AG09319 (cell line): ENCODE measurements at regions not wholly inside any gene's neighbourhood (a gene's known extent, or its start where the extent isn't known, plus 50 kb on each side); places are given as distances from the start of the nearest gene placed in this dataset.

ENCODE experiments used
- DNase-seq: peaks from one replicate; pipeline ENCODE4 v3.0.0-alpha.2; 2010; ENCODE audit warnings: low read depth; ENCODE audit errors: extremely low read depth
- CTCF ChIP-seq: IDR thresholded peaks from 2 replicates; pipeline ENCODE4 v1.5.1; 2011; ENCODE audit warnings: low read depth, mild to moderate bottlenecking, inconsistent platforms, low read length, moderate library complexity

GRCh38 chr2:4745056-4745991 lies 946.9 kb upstream of the SOX11 start:
- DNase-seq = no peak

GRCh38 chr2:4753721-4754120 lies 938.5 kb upstream of the SOX11 start:
- DNase-seq = no peak

More at GRCh38 chr2:4745056-4745991, 946.9 kb upstream of the SOX11 start:
- TF ChIP-seq CTCF = no peak

DNA sequence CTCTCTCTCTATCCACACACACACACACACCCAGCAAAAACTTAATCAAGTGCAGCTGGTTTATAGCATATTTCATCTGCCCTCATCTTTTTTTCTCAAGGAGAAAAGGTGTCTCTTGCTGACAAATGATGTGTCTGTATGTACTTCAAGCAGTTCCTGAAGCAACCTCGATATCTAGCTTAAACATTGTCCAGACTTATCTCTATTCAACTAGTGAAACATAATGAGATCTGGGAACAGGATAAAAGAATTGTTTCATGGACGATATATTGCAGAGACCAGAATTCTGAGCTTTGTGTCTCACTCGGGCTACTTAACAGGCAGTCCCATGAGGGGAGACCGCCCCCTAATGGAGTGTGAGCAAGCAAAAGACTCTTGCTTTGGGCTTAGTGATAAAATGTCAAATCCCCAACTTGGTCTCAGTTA lies 929.2 kb upstream of the SOX11 start:
- no peak for DNase-seq

More at GRCh38 chr2:4753721-4754120, 938.5 kb upstream of the SOX11 start:
- TF ChIP-seq CTCF = no peak

DNA sequence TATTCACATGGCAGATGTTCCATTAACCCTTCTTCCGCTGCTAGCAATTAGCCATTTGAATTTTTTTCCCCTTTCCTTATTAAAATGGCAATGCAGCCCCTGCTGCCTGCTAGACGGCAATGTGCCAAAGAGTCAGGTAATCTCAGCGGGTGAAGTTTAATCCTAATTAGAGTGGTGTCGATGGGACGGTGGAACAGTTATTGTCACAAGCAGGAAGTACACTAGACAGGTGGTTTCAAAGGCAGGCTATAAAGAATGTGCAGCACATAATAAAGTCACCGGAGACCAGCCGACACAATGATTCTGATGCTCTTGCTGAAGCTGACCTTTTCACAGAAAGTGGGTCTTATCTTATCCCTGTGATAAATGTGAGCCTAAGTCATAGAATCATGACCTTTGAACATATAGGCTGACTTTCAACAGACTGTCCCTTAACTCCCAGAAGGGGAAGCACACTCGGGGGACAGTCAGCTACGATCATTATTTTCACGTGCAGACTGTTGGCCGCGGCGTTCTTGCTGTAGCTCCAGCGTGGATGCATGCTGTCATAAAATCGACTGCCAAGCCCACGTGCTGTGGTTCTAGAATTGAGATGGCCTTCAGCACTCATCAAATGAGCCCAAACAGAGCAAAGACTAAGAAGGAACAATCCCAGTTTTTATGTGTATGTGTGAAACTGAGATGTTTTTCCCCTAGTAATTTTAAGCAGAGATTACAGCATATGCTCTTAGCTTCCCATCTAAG lies 926.2 kb upstream of the SOX11 start:
- no peak for DNase-seq
- no peak for TF ChIP-seq CTCF

More for the DNA sequence above, 929.2 kb upstream of the SOX11 start:
- no peak for TF ChIP-seq CTCF

GRCh38 chr2:4775668-4776067 lies 916.5 kb upstream of the SOX11 start:
- no peak for DNase-seq
- TF ChIP-seq CTCF = no peak

GRCh38 chr2:4780679-4781078 lies 911.5 kb upstream of the SOX11 start:
- DNase-seq = no peak

More at GRCh38 chr2:4780679-4781078, 911.5 kb upstream of the SOX11 start:
- TF ChIP-seq CTCF = no peak
